Liver (tissue), 8 donors: ENCODE measurements at regions not wholly inside any gene's neighbourhood (a gene's known extent, or its start where the extent isn't known, plus 50 kb on each side); places are given as distances from the start of the nearest gene placed in this dataset.

ENCODE experiments used
- DNase-seq: peaks from one replicate; pipeline ENCODE4 v3.0.0-alpha.2; 2017; ENCODE audit warnings: low spot score
- H3K27ac ChIP-seq, 2 donors: one replicate each; pipeline ENCODE4 v1.7.0; 2013; ENCODE audit warnings: inconsistent platforms in 2 of 2, low read length in 2 of 2, control low read depth in 1 of 2, low read depth in 1 of 2, mild to moderate bottlenecking in 1 of 2
- H3K27me3 ChIP-seq, 4 donors: one replicate each; pipeline versions ENCODE4 v1.6.1 to v1.7.0; 2013; ENCODE audit warnings: low read length in 3 of 4, inconsistent platforms in 1 of 4, mild to moderate bottlenecking in 1 of 4, moderate library complexity in 1 of 4; ENCODE audit not compliant: control insufficient read depth in 4 of 4, insufficient read depth in 4 of 4
- H3K36me3 ChIP-seq, 4 donors: one replicate each; pipeline versions ENCODE4 v1.6.1 to v1.7.0; 2013; ENCODE audit warnings: low read length in 3 of 4, mild to moderate bottlenecking in 3 of 4, low read depth in 1 of 4, moderate library complexity in 1 of 4; ENCODE audit not compliant: control insufficient read depth in 4 of 4, insufficient read depth in 3 of 4
- H3K4me1 ChIP-seq, 4 donors: one replicate each; pipeline versions ENCODE4 v1.6.1 to v1.7.0; 2013; ENCODE audit warnings: low read length in 3 of 4, mild to moderate bottlenecking in 3 of 4, moderate library complexity in 1 of 4; ENCODE audit not compliant: control insufficient read depth in 4 of 4, insufficient read depth in 4 of 4
- H3K4me3 ChIP-seq, 3 donors: one replicate each; pipeline versions ENCODE4 v1.6.1 to v1.7.0; 2013; ENCODE audit warnings: low read length in 3 of 3, control low read depth in 1 of 3, low read depth in 1 of 3, mild to moderate bottlenecking in 1 of 3
- H3K9ac ChIP-seq, 2 donors: one replicate each; pipeline ENCODE4 v1.7.0; 2013; ENCODE audit warnings: low read length in 2 of 2, mild to moderate bottlenecking in 2 of 2, moderate library complexity in 2 of 2, control low read depth in 1 of 2, low read depth in 1 of 2
- H3K9me3 ChIP-seq, 4 donors: one replicate each; pipeline versions ENCODE4 v1.6.1 to v1.7.0; 2013; ENCODE audit warnings: low read length in 3 of 4; ENCODE audit not compliant: control insufficient read depth in 4 of 4
- EGR1 ChIP-seq, 2 donors: IDR thresholded peaks; 2 replicates each; pipeline ENCODE4 v1.6.1; 2016 to 2018; ENCODE audit warnings: antibody characterized with exemption in 2 of 2, low read depth in 2 of 2
- FOXA2 ChIP-seq: IDR thresholded peaks from 2 replicates; pipeline ENCODE4 v1.6.1; 2016; ENCODE audit warnings: antibody characterized with exemption
- GABPA ChIP-seq, 2 donors: IDR thresholded peaks in 1 of 2; conservative IDR thresholded peaks in 1 of 2; 2 replicates each; pipeline ENCODE4 v1.6.1; 2016; ENCODE audit warnings: antibody characterized with exemption in 2 of 2, mild to moderate bottlenecking in 1 of 2, moderate library complexity in 1 of 2
- HNF4A ChIP-seq, 2 donors: conservative IDR thresholded peaks; 2 replicates each; pipeline ENCODE4 v1.6.1; 2016; ENCODE audit warnings: antibody characterized with exemption in 2 of 2, mild to moderate bottlenecking in 2 of 2
- HNF4G ChIP-seq: IDR thresholded peaks from 2 replicates; pipeline ENCODE4 v1.6.1; 2016; ENCODE audit warnings: antibody characterized with exemption
- JUND ChIP-seq, 2 donors: IDR thresholded peaks; 2 replicates each; pipeline ENCODE4 v1.6.1; 2016; ENCODE audit warnings: antibody characterized with exemption in 2 of 2
- NR2F2 ChIP-seq: IDR thresholded peaks from 2 replicates; pipeline ENCODE4 v1.6.1; 2016; ENCODE audit warnings: antibody characterized with exemption
- RAD21 ChIP-seq, 2 donors: IDR thresholded peaks; 2 replicates each; pipeline ENCODE4 v1.6.1; 2016; ENCODE audit warnings: antibody characterized with exemption in 2 of 2, mild to moderate bottlenecking in 2 of 2
- RXRA ChIP-seq, 2 donors: IDR thresholded peaks; 2 replicates each; pipeline ENCODE4 v1.6.1; 2017 to 2018; ENCODE audit warnings: antibody characterized with exemption in 2 of 2, mild to moderate bottlenecking in 1 of 2
- SP1 ChIP-seq: IDR thresholded peaks from 2 replicates; pipeline ENCODE4 v1.6.1; 2018; ENCODE audit warnings: antibody characterized with exemption, mild to moderate bottlenecking
- TAF1 ChIP-seq: conservative IDR thresholded peaks from 2 replicates; pipeline ENCODE4 v1.6.1; 2016; ENCODE audit warnings: antibody characterized with exemption, mild to moderate bottlenecking
- YY1 ChIP-seq: IDR thresholded peaks from 2 replicates; pipeline ENCODE4 v1.6.1; 2016; ENCODE audit warnings: antibody characterized with exemption, mild to moderate bottlenecking
- WGBS: extraction: QIAGEN DNeasy Blood & Tissue Kit; methylation state at CpG from one replicate; pipeline ENCODE4 v1.1.7; 2013; 5-methylcytosine and 5-hydroxymethylcytosine counted together
- TF ChIP-seq, protein P1 (sequence below): IDR thresholded peaks from 2 replicates; pipeline ENCODE4 v1.6.1; 2016; ENCODE audit warnings: antibody characterized with exemption
- TF ChIP-seq, protein P2 (sequence below): fragments of 150-350 bp; IDR thresholded peaks from 2 replicates; pipeline ENCODE4 v1.5.1; 2017; ENCODE audit warnings: improper control_type of control experiment, low read depth, low read length; ENCODE audit not compliant: missing input control
- TF ChIP-seq, protein P3 (sequence below): IDR thresholded peaks from 2 replicates; pipeline ENCODE4 v1.6.1; 2016; ENCODE audit warnings: antibody characterized with exemption
- TF ChIP-seq, protein P4 (sequence below): IDR thresholded peaks from 2 replicates; pipeline ENCODE4 v1.6.1; 2016; ENCODE audit warnings: antibody characterized with exemption
- donor health status: healthy.
- donor health status: healthy.
- donor health status: healthy.
- donor health status: healthy.
- donor health status: healthy.

DNA sequence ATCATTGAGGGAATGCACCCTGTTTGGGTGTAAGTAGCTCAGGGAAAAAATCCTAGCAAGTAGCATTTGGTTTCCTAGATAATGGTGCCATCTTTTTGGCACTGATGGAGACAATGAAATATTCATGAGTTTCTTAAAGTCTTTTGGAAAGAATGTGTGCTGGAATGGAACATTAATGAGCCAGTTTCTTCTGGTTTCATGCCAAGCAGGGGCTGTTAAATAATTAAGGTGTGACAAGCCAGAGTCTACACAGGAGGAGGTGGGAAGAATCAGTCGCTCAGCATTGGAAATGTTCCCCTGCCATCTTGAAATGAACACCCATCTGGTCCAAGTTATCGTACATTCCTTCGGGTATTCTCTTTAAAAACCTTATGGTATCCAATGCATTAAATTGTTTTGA, 457.3 kb downstream of the RIT2 start (continued):
- TF ChIP-seq, protein P1, sequence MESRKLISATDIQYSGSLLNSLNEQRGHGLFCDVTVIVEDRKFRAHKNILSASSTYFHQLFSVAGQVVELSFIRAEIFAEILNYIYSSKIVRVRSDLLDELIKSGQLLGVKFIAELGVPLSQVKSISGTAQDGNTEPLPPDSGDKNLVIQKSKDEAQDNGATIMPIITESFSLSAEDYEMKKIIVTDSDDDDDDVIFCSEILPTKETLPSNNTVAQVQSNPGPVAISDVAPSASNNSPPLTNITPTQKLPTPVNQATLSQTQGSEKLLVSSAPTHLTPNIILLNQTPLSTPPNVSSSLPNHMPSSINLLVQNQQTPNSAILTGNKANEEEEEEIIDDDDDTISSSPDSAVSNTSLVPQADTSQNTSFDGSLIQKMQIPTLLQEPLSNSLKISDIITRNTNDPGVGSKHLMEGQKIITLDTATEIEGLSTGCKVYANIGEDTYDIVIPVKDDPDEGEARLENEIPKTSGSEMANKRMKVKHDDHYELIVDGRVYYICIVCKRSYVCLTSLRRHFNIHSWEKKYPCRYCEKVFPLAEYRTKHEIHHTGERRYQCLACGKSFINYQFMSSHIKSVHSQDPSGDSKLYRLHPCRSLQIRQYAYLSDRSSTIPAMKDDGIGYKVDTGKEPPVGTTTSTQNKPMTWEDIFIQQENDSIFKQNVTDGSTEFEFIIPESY, result no peak

DNA sequence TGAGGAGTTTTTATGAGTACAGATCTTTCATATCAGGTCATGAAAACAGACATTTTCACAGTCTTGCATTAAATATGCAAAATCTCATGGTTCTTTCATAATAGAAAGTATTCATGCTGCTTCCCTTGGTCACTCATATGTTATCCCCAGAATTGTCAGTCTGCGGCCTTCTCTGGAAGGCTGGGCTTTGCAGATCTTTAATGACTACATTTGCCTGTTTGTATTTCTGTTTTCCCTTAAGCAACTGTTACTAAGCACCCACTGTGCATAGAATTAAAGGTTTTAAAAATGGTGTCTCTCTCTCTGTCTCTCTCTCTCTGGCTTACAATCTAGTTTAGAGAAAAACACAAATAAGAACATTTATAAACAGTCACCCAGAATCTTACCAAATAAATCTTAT, 456.3 kb downstream of the RIT2 start:
- Histone ChIP-seq H3K9me3 (no peaks in the 10 kb centered on the region), H3K4me3 (no peak overlapping the region), H3K36me3 (no peaks in the 10 kb centered on the region), H3K9ac (no peak overlapping the region), H3K27ac (no peak overlapping the region), H3K4me1 (no peaks in the 10 kb centered on the region), H3K27me3 (no peaks in the 10 kb centered on the region)
- no peak for TF ChIP-seq NR2F2
- no peak for TF ChIP-seq EGR1 (IDR thresholded peaks at IDR 0.05; ENCODE audit: low read depth in 2 of 2)
- no peak for TF ChIP-seq HNF4G
- TF ChIP-seq, protein P2, sequence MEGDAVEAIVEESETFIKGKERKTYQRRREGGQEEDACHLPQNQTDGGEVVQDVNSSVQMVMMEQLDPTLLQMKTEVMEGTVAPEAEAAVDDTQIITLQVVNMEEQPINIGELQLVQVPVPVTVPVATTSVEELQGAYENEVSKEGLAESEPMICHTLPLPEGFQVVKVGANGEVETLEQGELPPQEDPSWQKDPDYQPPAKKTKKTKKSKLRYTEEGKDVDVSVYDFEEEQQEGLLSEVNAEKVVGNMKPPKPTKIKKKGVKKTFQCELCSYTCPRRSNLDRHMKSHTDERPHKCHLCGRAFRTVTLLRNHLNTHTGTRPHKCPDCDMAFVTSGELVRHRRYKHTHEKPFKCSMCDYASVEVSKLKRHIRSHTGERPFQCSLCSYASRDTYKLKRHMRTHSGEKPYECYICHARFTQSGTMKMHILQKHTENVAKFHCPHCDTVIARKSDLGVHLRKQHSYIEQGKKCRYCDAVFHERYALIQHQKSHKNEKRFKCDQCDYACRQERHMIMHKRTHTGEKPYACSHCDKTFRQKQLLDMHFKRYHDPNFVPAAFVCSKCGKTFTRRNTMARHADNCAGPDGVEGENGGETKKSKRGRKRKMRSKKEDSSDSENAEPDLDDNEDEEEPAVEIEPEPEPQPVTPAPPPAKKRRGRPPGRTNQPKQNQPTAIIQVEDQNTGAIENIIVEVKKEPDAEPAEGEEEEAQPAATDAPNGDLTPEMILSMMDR, result no peak
- no peak for TF ChIP-seq RXRA (IDR thresholded peaks at IDR 0.05)
- TF ChIP-seq JUND (IDR thresholded peaks at IDR 0.05), result no peak
- no peak for TF ChIP-seq FOXA2
- WGBS, result 96% methylated on average over 1 of the region's 1 CpG
- DNase-seq, result no peak

DNA sequence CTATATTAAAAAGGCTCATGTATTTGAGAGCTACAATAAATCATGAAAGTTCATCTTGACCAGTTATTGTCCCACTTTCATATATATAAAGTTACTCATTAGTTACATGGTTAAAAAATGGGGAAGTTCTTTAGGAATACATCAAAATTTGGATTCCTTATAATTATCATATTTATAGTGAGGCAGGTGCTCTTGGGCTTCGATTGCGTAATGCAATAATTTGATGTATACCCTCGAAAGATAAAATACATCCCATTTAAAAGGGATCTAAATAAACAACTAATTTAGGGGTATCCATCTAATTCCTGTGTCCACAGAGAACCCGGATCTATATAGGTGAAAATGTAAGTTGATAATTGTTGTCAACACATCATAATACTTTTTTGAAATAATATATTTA, 444.6 kb downstream of the RIT2 start:
- TF ChIP-seq NR2F2 (no peak), SP1 (no peak), GABPA (IDR thresholded peaks at IDR 0.05 in 1 of 2, conservative IDR thresholded peaks at IDR 0.05 in 1 of 2) (no peak), HNF4A (conservative IDR thresholded peaks at IDR 0.05) (no peak), TAF1 (no peak), RAD21 (IDR thresholded peaks at IDR 0.05) (no peak), FOXA2 (no peak), EGR1 (IDR thresholded peaks at IDR 0.05; ENCODE audit: low read depth in 2 of 2) (no peak), YY1 (no peak), RXRA (IDR thresholded peaks at IDR 0.05) (no peak)
- TF ChIP-seq, protein P1, result no peak
- TF ChIP-seq, protein P3, sequence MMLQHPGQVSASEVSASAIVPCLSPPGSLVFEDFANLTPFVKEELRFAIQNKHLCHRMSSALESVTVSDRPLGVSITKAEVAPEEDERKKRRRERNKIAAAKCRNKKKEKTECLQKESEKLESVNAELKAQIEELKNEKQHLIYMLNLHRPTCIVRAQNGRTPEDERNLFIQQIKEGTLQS, result no peak
- TF ChIP-seq, protein P2, result no peak
- TF ChIP-seq, protein P4, sequence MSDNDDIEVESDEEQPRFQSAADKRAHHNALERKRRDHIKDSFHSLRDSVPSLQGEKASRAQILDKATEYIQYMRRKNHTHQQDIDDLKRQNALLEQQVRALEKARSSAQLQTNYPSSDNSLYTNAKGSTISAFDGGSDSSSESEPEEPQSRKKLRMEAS, result no peak
- no peak overlapping the region for H3K27ac ChIP-seq
- no peak overlapping the region for H3K4me3 ChIP-seq
- no peaks in the 10 kb centered on the region for H3K9me3 ChIP-seq
- no peak overlapping the region for H3K9ac ChIP-seq
- H3K27me3 ChIP-seq, result no peaks in the 10 kb centered on the region
- H3K36me3 ChIP-seq, result no peaks in the 10 kb centered on the region
- H3K4me1 ChIP-seq, result no peaks in the 10 kb centered on the region
- no peak for DNase-seq
- 90% methylated on average over 4 of the region's 4 CpGs for WGBS
